NCI-H524 (cell line): ENCODE measurements at regions not wholly inside any gene's neighbourhood (a gene's known extent, or its start where the extent isn't known, plus 50 kb on each side); places are given as distances from the start of the nearest gene placed in this dataset.
"Not testable (repeated sequence)": the region's sequence is repeated elsewhere in the genome, so short reads cannot be mapped to it uniquely, and the experiment has no call there.

Source experiments
- DNase-seq, 2 experiments: peaks; one replicate each; lab custom pipeline; 2025; lab: John Stamatoyannopoulos, UW

GRCh38 chr4:147246096-147246495 is 234.8 kb upstream of the EDNRA start:
- no peak for DNase-seq

- DNase-seq, result not testable (repeated sequence)
These were observed 234.4 kb upstream of the EDNRA start for GRCh38 chr4:147246528-147246927.

GRCh38 chr4:147247579-147247978 is 233.3 kb upstream of the EDNRA start:
- DNase-seq, result no peak

GRCh38 chr4:147250062-147250461 is 230.8 kb upstream of the EDNRA start:
- DNase-seq, result no peak

- DNase-seq, result not testable (repeated sequence)
These were observed 225.6 kb upstream of the EDNRA start for GRCh38 chr4:147255268-147255667.

GRCh38 chr4:147259271-147259670 is 221.6 kb upstream of the EDNRA start:
- not testable (repeated sequence) for DNase-seq

GRCh38 chr4:147284256-147284835 is 196.6 kb upstream of the EDNRA start:
- DNase-seq, result no peak

GRCh38 chr4:147284935-147285334 is 196.0 kb upstream of the EDNRA start:
- no peak for DNase-seq

- no peak for DNase-seq
These were observed 195.1 kb upstream of the EDNRA start for GRCh38 chr4:147285751-147286150.

- DNase-seq, result no peak
These were observed 193.9 kb upstream of the EDNRA start for GRCh38 chr4:147286846-147287587.

- no peak for DNase-seq
These were observed 193.4 kb upstream of the EDNRA start for GRCh38 chr4:147287588-147287890.

GRCh38 chr4:147288512-147288911 is 192.4 kb upstream of the EDNRA start:
- no peak for DNase-seq

- DNase-seq, result no peak
These were observed 191.7 kb upstream of the EDNRA start for GRCh38 chr4:147289181-147289580.

- DNase-seq, result not testable (repeated sequence)
These were observed 188.1 kb upstream of the EDNRA start for GRCh38 chr4:147292604-147293313.

GRCh38 chr4:147293314-147293677 is 187.6 kb upstream of the EDNRA start:
- DNase-seq, result not testable (repeated sequence)

- no peak for DNase-seq
These were observed 181.7 kb upstream of the EDNRA start for GRCh38 chr4:147299205-147299604.

- DNase-seq, result no peak
These were observed 177.6 kb upstream of the EDNRA start for GRCh38 chr4:147303174-147303872.

- DNase-seq, result no peak
These were observed 177.0 kb upstream of the EDNRA start for GRCh38 chr4:147303873-147304229.

GRCh38 chr4:147307896-147308674 is 172.8 kb upstream of the EDNRA start:
- DNase-seq, result no peak

GRCh38 chr4:147309434-147309833 is 171.5 kb upstream of the EDNRA start:
- no peak for DNase-seq

GRCh38 chr4:147310312-147310711 is 170.6 kb upstream of the EDNRA start:
- DNase-seq, result no peak

- no peak for DNase-seq
These were observed 168.9 kb upstream of the EDNRA start for GRCh38 chr4:147311956-147312355.
